Spleen (tissue), 11 donors: ENCODE measurements at regions not wholly inside any gene's neighbourhood (a gene's known extent, or its start where the extent isn't known, plus 50 kb on each side); places are given as distances from the start of the nearest gene placed in this dataset.

Experiments
- DNase-seq: peaks from one replicate; pipeline ENCODE4 v3.0.0-alpha.2; 2020
- H3K27ac ChIP-seq, 8 donors: fragments of 200-600 bp; sonication (generic) in 7 of 8; 1 replicate in 4 of 8; 2 replicates in 4 of 8; pipeline versions ENCODE4 v1.5.0 to v1.8.0; 2016 to 2021; ENCODE audit warnings: inconsistent platforms in 4 of 8, mild to moderate bottlenecking in 4 of 8, moderate library complexity in 1 of 8
- H3K27me3 ChIP-seq, 7 donors: fragments of 200-600 bp; sonication (generic) in 6 of 7; replicated peaks in 1 of 7; 1 replicate in 4 of 7; 2 replicates in 3 of 7; pipeline versions ENCODE4 v1.5.0 to v1.8.0; 2016 to 2021; ENCODE audit warnings: inconsistent platforms in 3 of 7, mild to moderate bottlenecking in 1 of 7
- H3K36me3 ChIP-seq, 6 donors: fragments of 200-600 bp; sonication (generic) in 5 of 6; 1 replicate in 4 of 6; 2 replicates in 2 of 6; pipeline versions ENCODE4 v1.5.0 to v1.8.0; 2016 to 2021; ENCODE audit warnings: inconsistent platforms in 2 of 6
- H3K4me1 ChIP-seq, 6 donors: fragments of 200-600 bp; sonication (generic) in 5 of 6; 1 replicate in 3 of 6; 2 replicates in 3 of 6; pipeline versions ENCODE4 v1.5.0 to v1.8.0; 2016 to 2021; ENCODE audit warnings: inconsistent platforms in 3 of 6
- H3K4me3 ChIP-seq, 8 donors: fragments of 200-600 bp; sonication (generic) in 7 of 8; 1 replicate in 4 of 8; 2 replicates in 4 of 8; pipeline versions ENCODE4 v1.5.0 to v1.8.0; 2016 to 2021; ENCODE audit warnings: inconsistent platforms in 4 of 8, mild to moderate bottlenecking in 4 of 8, moderate library complexity in 2 of 8
- H3K9me3 ChIP-seq, 8 donors: fragments of 200-600 bp; sonication (generic) in 7 of 8; 1 replicate in 4 of 8; 2 replicates in 4 of 8; pipeline versions ENCODE4 v1.5.0 to v1.8.0; 2016 to 2021; ENCODE audit warnings: inconsistent platforms in 4 of 8
- CTCF ChIP-seq, 11 experiments: fragments of 200-600 bp in 7 of 11; fragments of 450-650 bp in 4 of 11; sonication (generic) in 4 of 11; IDR thresholded peaks in 8 of 11; conservative IDR thresholded peaks in 3 of 11; 1 replicate in 7 of 11; 2 replicates in 4 of 11; pipeline versions ENCODE4 v1.4.0 to v1.8.0; 2016 to 2021; ENCODE audit warnings: antibody characterized with exemption in 11 of 11, inconsistent platforms in 4 of 11, mild to moderate bottlenecking in 1 of 11
- POLR2A ChIP-seq, 3 donors: fragments of 450-650 bp; IDR thresholded peaks; one replicate each; pipeline ENCODE4 v1.5.1; 2017; ENCODE audit warnings: antibody characterized with exemption in 3 of 3, mild to moderate bottlenecking in 1 of 3
- POLR2AphosphoS5 ChIP-seq, 3 donors: sonication (generic); formaldehyde crosslinking; IDR thresholded peaks; one replicate each; pipeline ENCODE4 v1.5.1; 2017; ENCODE audit warnings: antibody characterized with exemption in 3 of 3
- WGBS, 5 donors: extraction: QIAGEN DNeasy Blood & Tissue Kit in 3 of 5; methylation state at CpG; one replicate each; pipeline versions ENCODE4 v1.1.5 to v1.1.7; 2013 to 2018; 5-methylcytosine and 5-hydroxymethylcytosine counted together
- intact Hi-C: fragments of 100-400 bp; cut with DNase I; formaldehyde crosslinking; loops from one replicate; pipeline ENCODE4 v1.15.0; 2023; ENCODE audit warnings: low total_unique reads
- donor health status: healthy with polysubstance abuse.
- donor health status: DM: no; HTN: no; CAD: no; lungs with moderate emphysema.
- donor health status: DM: no; HTN: no; CAD: no.
- donor health status: Bipolar disorder and iron deficiency.
- donor health status: healthy.
- donor health status: DM: no; HTN: no; CAD: no.
- donor health status: DM: yes; HTN: yes; CAD: no.

DNA sequence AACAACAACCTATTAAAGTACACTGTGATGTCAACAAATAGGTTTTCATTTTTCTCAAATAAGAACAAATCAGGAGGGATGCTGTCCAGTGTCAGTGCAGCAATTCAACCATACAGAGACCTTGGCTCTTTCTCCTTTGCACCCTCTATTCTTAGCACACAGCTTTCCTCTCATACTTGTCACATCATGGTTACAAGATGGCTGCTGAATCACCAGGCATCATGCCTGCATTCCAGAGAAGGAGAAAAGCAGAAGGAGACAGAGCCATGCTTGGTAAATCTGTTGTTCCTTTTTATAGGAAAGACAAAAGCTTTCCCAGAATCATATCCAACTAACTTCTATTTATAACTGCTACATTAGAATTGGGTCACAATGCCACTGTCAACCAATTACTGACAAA lies 124.7 kb upstream of the VLDLR start:
- Histone ChIP-seq H3K4me3 (no peak overlapping the region), H3K27ac (no peak overlapping the region), H3K4me1 (no peaks in the 10 kb centered on the region), H3K9me3 (no peaks in the 10 kb centered on the region), H3K27me3 (no peaks in the 10 kb centered on the region), H3K36me3 (no peaks in the 10 kb centered on the region)
- intact Hi-C loops, result no loop called here
- no peak for DNase-seq
- TF ChIP-seq POLR2AphosphoS5 (IDR thresholded peaks at IDR 0.05) (no peak), CTCF (IDR thresholded peaks at IDR 0.05 in 8 of 11, conservative IDR thresholded peaks at IDR 0.05 in 3 of 11) (no peak), POLR2A (IDR thresholded peaks at IDR 0.05) (no peak)

- TF ChIP-seq CTCF (IDR thresholded peaks at IDR 0.05 in 8 of 11, conservative IDR thresholded peaks at IDR 0.05 in 3 of 11), result no peak
- no peak for TF ChIP-seq POLR2AphosphoS5 (IDR thresholded peaks at IDR 0.05)
- no peak for TF ChIP-seq POLR2A (IDR thresholded peaks at IDR 0.05)
- DNase-seq, result no peak
- Histone ChIP-seq H3K4me1 (no peaks in the 10 kb centered on the region), H3K36me3 (no peaks in the 10 kb centered on the region), H3K9me3 (no peaks in the 10 kb centered on the region), H3K27me3 (no peaks in the 10 kb centered on the region), H3K4me3 (no peak overlapping the region), H3K27ac (no peak overlapping the region)
- WGBS, 5 donors, result 72 to 94% (median 79%) methylated on average over 5 of the region's 5 CpGs
- intact Hi-C loops, result no loop called here
These were observed 123.8 kb upstream of the VLDLR start for GRCh38 chr9:2497666-2498400.

DNA sequence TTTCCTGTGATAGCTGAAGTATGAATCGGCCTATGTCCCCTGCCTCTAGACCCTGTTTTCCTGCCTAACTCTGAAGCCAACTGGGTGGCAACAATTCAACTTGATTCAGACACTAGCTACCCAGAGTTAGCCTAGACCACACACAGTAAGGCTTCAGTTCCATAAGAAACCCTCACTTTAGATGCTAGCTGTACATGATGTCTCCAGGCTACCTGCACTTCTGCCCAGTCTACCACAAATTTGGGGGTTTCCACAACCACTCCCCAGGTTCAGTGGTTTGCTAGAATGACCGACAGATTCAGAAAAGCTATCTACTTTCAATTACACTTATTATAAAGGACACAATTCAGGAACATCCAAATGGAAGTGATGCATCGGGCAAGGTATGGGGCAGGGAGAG lies 119.4 kb upstream of the VLDLR start:
- Histone ChIP-seq H3K4me1 (no peaks in the 10 kb centered on the region), H3K36me3 (no peaks in the 10 kb centered on the region), H3K27ac (no peak overlapping the region), H3K9me3 (no peaks in the 10 kb centered on the region), H3K27me3 (no peaks in the 10 kb centered on the region), H3K4me3 (no peak overlapping the region)
- WGBS, 5 donors, result 77 to 97% (median 91%) methylated on average over 3 of the region's 3 CpGs
- intact Hi-C loops, result no loop called here
- DNase-seq, result no peak
- TF ChIP-seq POLR2AphosphoS5 (IDR thresholded peaks at IDR 0.05) (no peak), POLR2A (IDR thresholded peaks at IDR 0.05) (no peak)

DNA sequence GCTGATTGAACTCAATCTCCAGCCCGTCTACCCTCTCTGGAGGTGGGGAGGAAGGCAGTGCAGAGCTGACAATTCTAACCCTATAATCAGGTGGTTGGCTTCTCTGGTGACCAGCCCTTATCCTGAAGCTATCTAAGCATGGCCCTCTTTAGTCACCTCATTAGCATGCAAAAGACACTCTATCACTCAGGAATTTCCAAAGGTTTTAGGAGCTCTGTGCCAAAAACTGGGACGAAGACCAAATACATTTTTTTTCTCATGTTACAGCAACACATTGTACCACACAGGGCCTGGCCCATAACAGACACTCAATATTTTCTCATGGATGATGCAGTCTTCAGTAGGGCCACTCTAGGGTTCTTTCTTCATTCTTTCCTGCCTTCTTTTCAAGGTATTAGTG lies 118.8 kb upstream of the VLDLR start:
- TF ChIP-seq POLR2AphosphoS5 (IDR thresholded peaks at IDR 0.05) (no peak), CTCF (IDR thresholded peaks at IDR 0.05 in 8 of 11, conservative IDR thresholded peaks at IDR 0.05 in 3 of 11) (no peak), POLR2A (IDR thresholded peaks at IDR 0.05) (no peak)
- DNase-seq, result no peak
- Histone ChIP-seq H3K36me3 (no peaks in the 10 kb centered on the region), H3K4me1 (no peaks in the 10 kb centered on the region), H3K9me3 (no peaks in the 10 kb centered on the region), H3K4me3 (no peak overlapping the region), H3K27ac (no peak overlapping the region), H3K27me3 (no peaks in the 10 kb centered on the region)
- intact Hi-C loops, result no loop called here
- 84 to 89% (median 86%) methylated on average over 2 of the region's 2 CpGs for WGBS, 5 donors
